ENCODE measurements at regions not wholly inside any gene's neighbourhood (a gene's known extent, or its start where the extent isn't known, plus 50 kb on each side); places are given as distances from the start of the nearest gene placed in this dataset.

DNA sequence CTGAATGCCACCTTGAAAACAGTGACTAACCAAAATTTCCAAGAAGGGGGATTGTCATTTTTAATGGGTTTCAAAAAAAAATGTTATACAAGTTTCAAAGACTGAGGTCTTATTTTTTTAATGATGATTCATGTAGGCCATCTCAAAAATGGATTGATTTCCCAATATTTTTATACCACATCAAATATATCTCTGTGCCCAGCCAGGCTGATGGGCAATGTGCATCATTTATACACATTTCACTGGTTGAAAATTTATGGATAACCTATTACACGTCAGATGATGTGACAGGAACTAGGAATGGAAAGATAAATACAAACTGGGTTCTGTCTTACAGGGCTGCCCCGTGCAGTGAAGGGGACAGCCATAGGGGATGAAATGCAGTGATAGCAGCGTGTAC is 112.7 kb upstream of the TMPO start:
- no peaks in the 10 kb centered on the region for H3K27me3 Mint-ChIP-seq (ENCODE audit: unreplicated experiment)
- no peak for DNase-seq
- H3K27ac Mint-ChIP-seq (ENCODE audit: unreplicated experiment) = no peak overlapping the region
- H3K4me3 Mint-ChIP-seq (ENCODE audit: unreplicated experiment) = no peak overlapping the region
- H3K9me3 Mint-ChIP-seq (ENCODE audit: unreplicated experiment) = no peaks in the 10 kb centered on the region
- H3K4me1 Mint-ChIP-seq (ENCODE audit: low read depth, unreplicated experiment) = peaks cover 16% of the 10 kb centered on the region
- TF ChIP-seq, protein P1, sequence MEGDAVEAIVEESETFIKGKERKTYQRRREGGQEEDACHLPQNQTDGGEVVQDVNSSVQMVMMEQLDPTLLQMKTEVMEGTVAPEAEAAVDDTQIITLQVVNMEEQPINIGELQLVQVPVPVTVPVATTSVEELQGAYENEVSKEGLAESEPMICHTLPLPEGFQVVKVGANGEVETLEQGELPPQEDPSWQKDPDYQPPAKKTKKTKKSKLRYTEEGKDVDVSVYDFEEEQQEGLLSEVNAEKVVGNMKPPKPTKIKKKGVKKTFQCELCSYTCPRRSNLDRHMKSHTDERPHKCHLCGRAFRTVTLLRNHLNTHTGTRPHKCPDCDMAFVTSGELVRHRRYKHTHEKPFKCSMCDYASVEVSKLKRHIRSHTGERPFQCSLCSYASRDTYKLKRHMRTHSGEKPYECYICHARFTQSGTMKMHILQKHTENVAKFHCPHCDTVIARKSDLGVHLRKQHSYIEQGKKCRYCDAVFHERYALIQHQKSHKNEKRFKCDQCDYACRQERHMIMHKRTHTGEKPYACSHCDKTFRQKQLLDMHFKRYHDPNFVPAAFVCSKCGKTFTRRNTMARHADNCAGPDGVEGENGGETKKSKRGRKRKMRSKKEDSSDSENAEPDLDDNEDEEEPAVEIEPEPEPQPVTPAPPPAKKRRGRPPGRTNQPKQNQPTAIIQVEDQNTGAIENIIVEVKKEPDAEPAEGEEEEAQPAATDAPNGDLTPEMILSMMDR (IDR thresholded peaks at IDR 0.05; ENCODE audit: partially characterized antibody, unreplicated experiment) = no peak
- H3K36me3 Mint-ChIP-seq (ENCODE audit: unreplicated experiment) = no peaks in the 10 kb centered on the region

DNA sequence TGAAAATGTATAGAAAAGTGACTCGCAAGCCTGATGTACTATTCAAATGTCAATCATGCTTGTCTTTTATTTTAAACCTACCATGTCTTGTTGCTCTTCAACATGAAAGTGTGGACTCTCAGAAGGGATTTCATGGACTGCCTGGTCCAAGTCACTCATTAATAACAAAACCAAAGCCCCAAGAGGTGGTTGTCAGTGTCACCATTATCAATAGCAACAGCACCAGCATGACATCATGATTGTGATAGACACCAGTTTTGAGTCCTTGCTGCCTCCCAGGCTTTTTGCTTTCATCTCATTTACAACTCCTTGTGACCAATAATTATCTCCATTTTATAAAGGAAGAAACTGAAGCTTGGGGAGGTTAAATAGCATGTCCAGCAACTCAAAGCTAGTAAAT is 112.0 kb upstream of the TMPO start:
- no peaks in the 10 kb centered on the region for H3K9me3 Mint-ChIP-seq (ENCODE audit: unreplicated experiment)
- TF ChIP-seq, protein P1 (IDR thresholded peaks at IDR 0.05; ENCODE audit: partially characterized antibody, unreplicated experiment) = no peak
- H3K27me3 Mint-ChIP-seq (ENCODE audit: unreplicated experiment) = no peaks in the 10 kb centered on the region
- no peak overlapping the region for H3K4me3 Mint-ChIP-seq (ENCODE audit: unreplicated experiment)
- H3K36me3 Mint-ChIP-seq (ENCODE audit: unreplicated experiment) = no peaks in the 10 kb centered on the region
- peaks cover 16% of the 10 kb centered on the region for H3K4me1 Mint-ChIP-seq (ENCODE audit: low read depth, unreplicated experiment)
- no peak for DNase-seq
- H3K27ac Mint-ChIP-seq (ENCODE audit: unreplicated experiment) = no peak overlapping the region

DNA sequence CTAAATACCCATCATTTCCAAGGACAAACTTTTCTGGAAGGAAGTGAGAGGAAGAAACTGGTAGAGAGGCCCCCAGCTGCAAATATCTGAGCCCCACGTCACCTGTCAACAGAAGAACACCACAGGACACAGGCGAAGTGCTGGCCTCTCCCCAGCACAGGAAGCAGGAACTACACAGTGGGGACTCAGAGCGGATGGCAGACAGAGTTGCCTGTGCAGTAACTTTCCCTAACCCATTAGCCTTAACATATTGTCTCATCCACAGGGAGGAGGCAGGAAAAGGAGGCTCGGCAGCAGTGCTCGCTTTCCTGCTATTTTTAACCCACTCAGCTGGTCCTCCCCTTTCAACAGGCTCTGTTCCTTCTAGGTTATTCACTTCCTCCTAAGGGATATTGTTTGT is 111.5 kb upstream of the TMPO start:
- no peaks in the 10 kb centered on the region for H3K9me3 Mint-ChIP-seq (ENCODE audit: unreplicated experiment)
- DNase-seq = no peak
- H3K4me3 Mint-ChIP-seq (ENCODE audit: unreplicated experiment) = no peak overlapping the region
- TF ChIP-seq, protein P1 (IDR thresholded peaks at IDR 0.05; ENCODE audit: partially characterized antibody, unreplicated experiment) = no peak
- H3K27ac Mint-ChIP-seq (ENCODE audit: unreplicated experiment) = no peak overlapping the region
- H3K4me1 Mint-ChIP-seq (ENCODE audit: low read depth, unreplicated experiment) = peaks cover 16% of the 10 kb centered on the region
- H3K27me3 Mint-ChIP-seq (ENCODE audit: unreplicated experiment) = no peaks in the 10 kb centered on the region
- peaks cover 4% of the 10 kb centered on the region for H3K36me3 Mint-ChIP-seq (ENCODE audit: unreplicated experiment)

DNA sequence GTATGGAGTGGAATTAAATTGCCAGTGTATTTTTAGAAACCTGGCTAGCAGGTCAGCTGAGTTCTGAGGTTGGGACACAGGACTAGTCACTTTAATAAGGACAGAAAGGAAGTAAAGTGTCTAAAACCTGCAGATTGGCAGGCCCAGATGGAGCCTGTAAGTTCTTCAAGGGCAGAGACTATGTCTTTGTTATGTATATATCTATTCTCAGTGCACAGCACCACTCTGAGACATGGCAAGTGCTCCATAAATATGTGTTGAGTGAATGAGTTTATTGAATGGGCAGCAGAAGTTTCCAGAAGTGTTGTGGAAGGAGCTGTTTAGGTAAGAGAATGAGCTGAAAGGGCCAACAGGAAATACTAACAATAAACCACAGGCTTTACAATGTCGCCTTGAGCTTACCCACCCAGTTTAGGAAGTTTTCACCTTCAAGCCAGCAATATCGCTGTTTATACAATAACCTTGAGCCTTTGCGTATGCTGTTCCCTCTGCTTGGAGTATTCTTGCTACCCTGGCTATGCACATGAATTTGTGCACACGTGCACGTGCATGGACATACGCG is 109.5 kb upstream of the TMPO start:
- Mint-ChIP-seq H3K27me3 (ENCODE audit: unreplicated experiment) (no peaks in the 10 kb centered on the region), H3K4me1 (ENCODE audit: low read depth, unreplicated experiment) (peaks cover 9% of the 10 kb centered on the region), H3K4me3 (ENCODE audit: unreplicated experiment) (no peak overlapping the region), H3K36me3 (ENCODE audit: unreplicated experiment) (peaks cover 4% of the 10 kb centered on the region), H3K27ac (ENCODE audit: unreplicated experiment) (no peak overlapping the region), H3K9me3 (ENCODE audit: unreplicated experiment) (no peaks in the 10 kb centered on the region)
- TF ChIP-seq, protein P1 (IDR thresholded peaks at IDR 0.05; ENCODE audit: partially characterized antibody, unreplicated experiment) = no peak
- DNase-seq = no peak

DNA sequence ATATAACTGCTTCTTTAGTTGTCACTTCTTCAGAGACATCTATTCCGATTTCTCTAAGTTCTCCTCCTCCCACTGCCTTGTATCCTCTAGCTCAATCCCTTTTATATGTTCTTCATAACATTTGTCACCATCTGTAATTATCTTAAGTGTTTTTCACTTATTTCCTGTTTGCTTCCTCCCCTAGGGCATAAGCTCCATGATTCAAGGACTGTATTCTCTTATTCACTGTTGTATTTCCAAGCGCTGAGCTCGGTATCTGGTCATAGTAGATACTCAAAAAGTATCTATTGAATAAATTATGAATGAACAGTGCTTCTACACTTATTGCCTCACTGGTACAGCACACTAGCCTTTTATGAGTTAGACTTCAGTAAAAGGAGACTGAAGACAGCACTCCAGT is 109.0 kb upstream of the TMPO start:
- Mint-ChIP-seq H3K9me3 (ENCODE audit: unreplicated experiment) (no peaks in the 10 kb centered on the region), H3K27me3 (ENCODE audit: unreplicated experiment) (no peaks in the 10 kb centered on the region), H3K4me3 (ENCODE audit: unreplicated experiment) (no peak overlapping the region), H3K4me1 (ENCODE audit: low read depth, unreplicated experiment) (peaks cover 7% of the 10 kb centered on the region), H3K27ac (ENCODE audit: unreplicated experiment) (no peak overlapping the region), H3K36me3 (ENCODE audit: unreplicated experiment) (peaks cover 4% of the 10 kb centered on the region)
- TF ChIP-seq, protein P1 (IDR thresholded peaks at IDR 0.05; ENCODE audit: partially characterized antibody, unreplicated experiment) = no peak
- DNase-seq = no peak

Measured in glutamatergic neuron (in vitro differentiated cells).